HAP-1 (cell line): ENCODE measurements at regions not wholly inside any gene's neighbourhood (a gene's known extent, or its start where the extent isn't known, plus 50 kb on each side); places are given as distances from the start of the nearest gene placed in this dataset.

Experiments
- DNase-seq, 2 experiments: peaks; one replicate each; pipeline ENCODE4 v3.0.0-alpha.2; 2016 to 2020; ENCODE audit warnings: low spot score in 2 of 2
- H3K27me3 ChIP-seq: fragments of 250-450 bp; sonication (Bioruptor Pico); 2 replicates; pipeline ENCODE4 v1.5.1; 2020; ENCODE audit warnings: low read depth, mild to moderate bottlenecking, moderate library complexity
- H3K36me3 ChIP-seq: fragments of 250-450 bp; sonication (Bioruptor Pico); replicated peaks from 2 replicates; pipeline ENCODE4 v1.5.1; 2020; ENCODE audit warnings: mild to moderate bottlenecking
- H3K4me1 ChIP-seq: fragments of 250-450 bp; sonication (Bioruptor Pico); 2 replicates; pipeline ENCODE4 v1.5.1; 2020; ENCODE audit warnings: mild to moderate bottlenecking
- H3K4me3 ChIP-seq: fragments of 250-450 bp; sonication (Bioruptor Pico); 2 replicates; pipeline ENCODE4 v1.5.1; 2020; ENCODE audit warnings: mild to moderate bottlenecking, moderate library complexity
- H3K9me3 ChIP-seq: fragments of 250-450 bp; sonication (Bioruptor Pico); 2 replicates; pipeline ENCODE4 v1.5.1; 2020; ENCODE audit warnings: mild to moderate bottlenecking, moderate library complexity
- in situ Hi-C: fragments of 300-500 bp; cut with MboI; formaldehyde crosslinking; loops from 3 replicates; pipeline ENCODE4 v1.14.3; 2020; ENCODE audit warnings: low sequenced_read_pairs, inconsistent platforms, mixed read lengths

- H3K4me3 ChIP-seq = no peak overlapping the region
- H3K4me1 ChIP-seq = no peaks in the 10 kb centered on the region
- no peaks in the 10 kb centered on the region for H3K9me3 ChIP-seq
- in situ Hi-C loops = no loop called here
- H3K36me3 ChIP-seq = no peaks in the 10 kb centered on the region
- no peaks in the 10 kb centered on the region for H3K27me3 ChIP-seq
- DNase-seq = no peak
These were observed 212.4 kb upstream of the ZBTB20 start for GRCh38 chr3:115359536-115359935.

GRCh38 chr3:115361806-115362205, 214.7 kb upstream of the ZBTB20 start:
- Histone ChIP-seq H3K36me3 (no peaks in the 10 kb centered on the region), H3K4me1 (no peaks in the 10 kb centered on the region), H3K9me3 (no peaks in the 10 kb centered on the region), H3K4me3 (no peak overlapping the region), H3K27me3 (no peaks in the 10 kb centered on the region)
- in situ Hi-C loops = no loop called here
- DNase-seq = no peak

GRCh38 chr3:115363071-115363470, 216.0 kb upstream of the ZBTB20 start:
- DNase-seq = no peak
- H3K4me1 ChIP-seq = no peaks in the 10 kb centered on the region
- no peak overlapping the region for H3K4me3 ChIP-seq
- no peaks in the 10 kb centered on the region for H3K9me3 ChIP-seq
- in situ Hi-C loops = no loop called here
- H3K27me3 ChIP-seq = no peaks in the 10 kb centered on the region
- no peaks in the 10 kb centered on the region for H3K36me3 ChIP-seq

- DNase-seq = no peak
- H3K9me3 ChIP-seq = no peaks in the 10 kb centered on the region
- in situ Hi-C loops = no loop called here
- no peaks in the 10 kb centered on the region for H3K4me1 ChIP-seq
- H3K4me3 ChIP-seq = no peak overlapping the region
- no peaks in the 10 kb centered on the region for H3K36me3 ChIP-seq
- no peaks in the 10 kb centered on the region for H3K27me3 ChIP-seq
These were observed 221.9 kb upstream of the ZBTB20 start for GRCh38 chr3:115369021-115369420.

GRCh38 chr3:115375362-115375761, 228.3 kb upstream of the ZBTB20 start:
- Histone ChIP-seq H3K4me3 (no peak overlapping the region), H3K36me3 (no peaks in the 10 kb centered on the region), H3K9me3 (no peaks in the 10 kb centered on the region), H3K27me3 (no peaks in the 10 kb centered on the region), H3K4me1 (no peaks in the 10 kb centered on the region)
- DNase-seq = no peak
- in situ Hi-C loops = no loop called here

GRCh38 chr3:115380883-115381572, 233.9 kb upstream of the ZBTB20 start:
- H3K36me3 ChIP-seq = no peaks in the 10 kb centered on the region
- H3K9me3 ChIP-seq = no peaks in the 10 kb centered on the region
- no peaks in the 10 kb centered on the region for H3K4me1 ChIP-seq
- no peaks in the 10 kb centered on the region for H3K27me3 ChIP-seq
- H3K4me3 ChIP-seq = no peak overlapping the region
- in situ Hi-C loops = no loop called here
- no peak for DNase-seq

- in situ Hi-C loops = no loop called here
- Histone ChIP-seq H3K27me3 (no peaks in the 10 kb centered on the region), H3K4me3 (no peak overlapping the region), H3K9me3 (no peaks in the 10 kb centered on the region), H3K4me1 (no peaks in the 10 kb centered on the region), H3K36me3 (no peaks in the 10 kb centered on the region)
- no peak for DNase-seq
These were observed 234.5 kb upstream of the ZBTB20 start for GRCh38 chr3:115381573-115381912.

GRCh38 chr3:115381931-115382330, 234.8 kb upstream of the ZBTB20 start:
- no peaks in the 10 kb centered on the region for H3K27me3 ChIP-seq
- no peak for DNase-seq
- H3K9me3 ChIP-seq = no peaks in the 10 kb centered on the region
- H3K4me3 ChIP-seq = no peak overlapping the region
- in situ Hi-C loops = no loop called here
- no peaks in the 10 kb centered on the region for H3K4me1 ChIP-seq
- no peaks in the 10 kb centered on the region for H3K36me3 ChIP-seq

- Histone ChIP-seq H3K9me3 (no peaks in the 10 kb centered on the region), H3K4me3 (no peak overlapping the region), H3K4me1 (no peaks in the 10 kb centered on the region), H3K27me3 (no peaks in the 10 kb centered on the region), H3K36me3 (no peaks in the 10 kb centered on the region)
- DNase-seq = no peak
- in situ Hi-C loops = no loop called here
These were observed 237.3 kb upstream of the ZBTB20 start for GRCh38 chr3:115384381-115384780.

GRCh38 chr3:115385774-115386730, 237.3 kb upstream of the GAP43 start:
- Histone ChIP-seq H3K36me3 (no peaks in the 10 kb centered on the region), H3K9me3 (no peaks in the 10 kb centered on the region), H3K4me1 (no peaks in the 10 kb centered on the region), H3K4me3 (no peak overlapping the region), H3K27me3 (no peaks in the 10 kb centered on the region)
- DNase-seq = no peak
- in situ Hi-C loops = no loop called here

GRCh38 chr3:115388166-115388565, 235.1 kb upstream of the GAP43 start:
- in situ Hi-C loops = no loop called here
- no peak for DNase-seq
- H3K9me3 ChIP-seq = no peaks in the 10 kb centered on the region
- H3K4me1 ChIP-seq = no peaks in the 10 kb centered on the region
- no peaks in the 10 kb centered on the region for H3K36me3 ChIP-seq
- H3K27me3 ChIP-seq = no peaks in the 10 kb centered on the region
- no peak overlapping the region for H3K4me3 ChIP-seq

- no peak for DNase-seq
- in situ Hi-C loops = no loop called here
- Histone ChIP-seq H3K4me3 (no peak overlapping the region), H3K27me3 (no peaks in the 10 kb centered on the region), H3K9me3 (no peaks in the 10 kb centered on the region), H3K36me3 (no peaks in the 10 kb centered on the region), H3K4me1 (no peaks in the 10 kb centered on the region)
These were observed 234.5 kb upstream of the GAP43 start for GRCh38 chr3:115388811-115389210.

- in situ Hi-C loops = no loop called here
- H3K4me1 ChIP-seq = peaks cover 15% of the 10 kb centered on the region
- no peaks in the 10 kb centered on the region for H3K9me3 ChIP-seq
- no peak for DNase-seq
- H3K27me3 ChIP-seq = no peaks in the 10 kb centered on the region
- no peaks in the 10 kb centered on the region for H3K36me3 ChIP-seq
- H3K4me3 ChIP-seq = no peak overlapping the region
These were observed 226.5 kb upstream of the GAP43 start for GRCh38 chr3:115396801-115397200.

GRCh38 chr3:115397433-115397832, 225.9 kb upstream of the GAP43 start:
- Histone ChIP-seq H3K9me3 (no peaks in the 10 kb centered on the region), H3K36me3 (no peaks in the 10 kb centered on the region), H3K4me1 (peaks cover 15% of the 10 kb centered on the region), H3K4me3 (no peak overlapping the region), H3K27me3 (no peaks in the 10 kb centered on the region)
- in situ Hi-C loops = no loop called here
- no peak for DNase-seq
